SK-N-MC (cell line): ENCODE measurements at regions not wholly inside any gene's neighbourhood (a gene's known extent, or its start where the extent isn't known, plus 50 kb on each side); places are given as distances from the start of the nearest gene placed in this dataset.

ENCODE experiments used
- EZH2 ChIP-seq: fragments of 200-600 bp; sonication (generic); IDR thresholded peaks from one replicate; pipeline ENCODE4 v1.6.1; 2017; ENCODE audit warnings: antibody characterized with exemption
- FOXP2 ChIP-seq: optimal IDR thresholded peaks from 2 replicates; pipeline ENCODE3; 2011; ENCODE audit warnings: mild to moderate bottlenecking, moderate library complexity; ENCODE audit not compliant: insufficient read depth; ENCODE audit errors: extremely low read length, control extremely low read depth
- POLR2AphosphoS5 ChIP-seq: IDR thresholded peaks from 2 replicates; pipeline ENCODE4 v1.6.1; 2012; ENCODE audit warnings: mild to moderate bottlenecking, low read depth, low read length, borderline replicate concordance

DNA sequence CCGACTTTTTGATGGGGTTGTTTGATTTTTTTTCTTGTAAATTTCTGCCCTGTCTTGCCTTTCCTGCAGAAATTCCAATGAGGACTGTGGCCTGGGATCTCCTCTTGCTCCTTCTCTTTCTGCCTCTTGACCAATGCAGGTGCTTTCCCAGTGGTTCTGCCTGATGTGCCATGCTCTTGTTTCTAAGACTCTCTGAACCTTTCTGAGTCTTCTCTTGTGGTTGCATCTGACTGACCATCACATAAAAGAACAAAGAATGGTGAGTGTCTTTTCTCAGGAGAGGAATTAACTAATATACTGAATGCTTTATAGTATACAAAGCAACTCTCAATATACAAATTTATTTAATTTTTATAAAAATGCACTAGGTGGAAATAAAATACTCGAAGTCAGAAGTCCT, 424.6 kb downstream of the TRIB2 start:
- TF ChIP-seq EZH2: no peak
- no peak for TF ChIP-seq POLR2AphosphoS5
- no peak for TF ChIP-seq FOXP2
